ENCODE measurements at regions not wholly inside any gene's neighbourhood (a gene's known extent, or its start where the extent isn't known, plus 50 kb on each side); places are given as distances from the start of the nearest gene placed in this dataset.

- TF ChIP-seq, protein P1, sequence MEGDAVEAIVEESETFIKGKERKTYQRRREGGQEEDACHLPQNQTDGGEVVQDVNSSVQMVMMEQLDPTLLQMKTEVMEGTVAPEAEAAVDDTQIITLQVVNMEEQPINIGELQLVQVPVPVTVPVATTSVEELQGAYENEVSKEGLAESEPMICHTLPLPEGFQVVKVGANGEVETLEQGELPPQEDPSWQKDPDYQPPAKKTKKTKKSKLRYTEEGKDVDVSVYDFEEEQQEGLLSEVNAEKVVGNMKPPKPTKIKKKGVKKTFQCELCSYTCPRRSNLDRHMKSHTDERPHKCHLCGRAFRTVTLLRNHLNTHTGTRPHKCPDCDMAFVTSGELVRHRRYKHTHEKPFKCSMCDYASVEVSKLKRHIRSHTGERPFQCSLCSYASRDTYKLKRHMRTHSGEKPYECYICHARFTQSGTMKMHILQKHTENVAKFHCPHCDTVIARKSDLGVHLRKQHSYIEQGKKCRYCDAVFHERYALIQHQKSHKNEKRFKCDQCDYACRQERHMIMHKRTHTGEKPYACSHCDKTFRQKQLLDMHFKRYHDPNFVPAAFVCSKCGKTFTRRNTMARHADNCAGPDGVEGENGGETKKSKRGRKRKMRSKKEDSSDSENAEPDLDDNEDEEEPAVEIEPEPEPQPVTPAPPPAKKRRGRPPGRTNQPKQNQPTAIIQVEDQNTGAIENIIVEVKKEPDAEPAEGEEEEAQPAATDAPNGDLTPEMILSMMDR (conservative IDR thresholded peaks at IDR 0.05; ENCODE audit: low read depth, low read length), result no peak
- H3K4me3 ChIP-seq (ENCODE audit: low read depth, low read length), result no peak overlapping the region
- no peak for DNase-seq (ENCODE audit: low read depth)
These were observed 682.0 kb upstream of the TMEFF2 start for GRCh38 chr2:192876698-192877097.

- TF ChIP-seq, protein P1 (conservative IDR thresholded peaks at IDR 0.05; ENCODE audit: low read depth, low read length), result no peak
- DNase-seq (ENCODE audit: low read depth), result no peak
- H3K4me3 ChIP-seq (ENCODE audit: low read depth, low read length), result no peak overlapping the region
These were observed 660.0 kb upstream of the TMEFF2 start for GRCh38 chr2:192854706-192855105.

GRCh38 chr2:192854031-192854430 is 659.3 kb upstream of the TMEFF2 start:
- TF ChIP-seq, protein P1 (conservative IDR thresholded peaks at IDR 0.05; ENCODE audit: low read depth, low read length), result no peak
- no peak overlapping the region for H3K4me3 ChIP-seq (ENCODE audit: low read depth, low read length)
- DNase-seq (ENCODE audit: low read depth), result no peak

- TF ChIP-seq, protein P1 (conservative IDR thresholded peaks at IDR 0.05; ENCODE audit: low read depth, low read length), result no peak
- no peak overlapping the region for H3K4me3 ChIP-seq (ENCODE audit: low read depth, low read length)
- no peak for DNase-seq (ENCODE audit: low read depth)
These were observed 634.2 kb upstream of the TMEFF2 start for GRCh38 chr2:192828947-192829346.

GRCh38 chr2:192828175-192828574 is 633.4 kb upstream of the TMEFF2 start:
- no peak for DNase-seq (ENCODE audit: low read depth)
- H3K4me3 ChIP-seq (ENCODE audit: low read depth, low read length), result no peak overlapping the region
- TF ChIP-seq, protein P1 (conservative IDR thresholded peaks at IDR 0.05; ENCODE audit: low read depth, low read length), result no peak

- H3K4me3 ChIP-seq (ENCODE audit: low read depth, low read length), result no peak overlapping the region
- TF ChIP-seq, protein P1 (conservative IDR thresholded peaks at IDR 0.05; ENCODE audit: low read depth, low read length), result no peak
- DNase-seq (ENCODE audit: low read depth), result no peak
These were observed 633.0 kb upstream of the TMEFF2 start for GRCh38 chr2:192827735-192828134.

DNA sequence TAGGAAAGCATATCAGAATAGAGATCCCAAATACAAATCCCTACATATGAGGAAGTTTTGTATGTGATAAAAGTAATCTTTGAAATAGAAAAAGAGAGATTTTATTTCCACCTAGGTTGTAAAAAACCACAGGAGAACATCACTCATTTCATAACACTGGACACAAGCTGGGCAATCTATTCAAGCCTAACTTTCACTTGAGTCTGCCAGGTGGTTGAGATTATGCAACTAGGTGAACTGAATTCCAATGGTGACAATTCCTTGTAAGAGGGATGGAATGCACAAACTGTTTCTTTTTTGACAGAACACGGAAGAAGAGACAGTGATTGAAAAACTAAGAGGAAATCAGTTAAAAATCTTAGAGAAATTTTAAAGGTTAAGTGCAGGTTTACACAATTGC is 619.6 kb upstream of the TMEFF2 start:
- TF ChIP-seq, protein P1 (conservative IDR thresholded peaks at IDR 0.05; ENCODE audit: low read depth, low read length), result no peak
- no peak for DNase-seq (ENCODE audit: low read depth)
- no peak overlapping the region for H3K4me3 ChIP-seq (ENCODE audit: low read depth, low read length)

Data from choroid plexus epithelial cell (primary cell).